NT2/D1 (cell line): ENCODE measurements at regions not wholly inside any gene's neighbourhood (a gene's known extent, or its start where the extent isn't known, plus 50 kb on each side); places are given as distances from the start of the nearest gene placed in this dataset.

ENCODE experiments used
- SUZ12 ChIP-seq: IDR thresholded peaks from 2 replicates; pipeline ENCODE4 v1.6.1; 2011; ENCODE audit not compliant: insufficient read length, insufficient read depth; ENCODE audit errors: extremely low read depth
- YY1 ChIP-seq: IDR thresholded peaks from 2 replicates; pipeline ENCODE4 v1.6.1; 2011; ENCODE audit not compliant: insufficient read length, insufficient read depth
- ZNF274 ChIP-seq: IDR thresholded peaks from 2 replicates; pipeline ENCODE4 v1.6.1; 2011; ENCODE audit warnings: mild to moderate bottlenecking, low read depth, low read length

- no peak for TF ChIP-seq YY1
- no peak for TF ChIP-seq ZNF274
- no peak for TF ChIP-seq SUZ12
These were observed 56.1 kb upstream of the MAF start for GRCh38 chr16:79656553-79657115.
